ENCODE measurements at regions not wholly inside any gene's neighbourhood (a gene's known extent, or its start where the extent isn't known, plus 50 kb on each side); places are given as distances from the start of the nearest gene placed in this dataset.

GRCh38 chr10:58970160-58970915 lies 206.1 kb upstream of the PHYHIPL start:
- Histone ChIP-seq H2AFZ (ENCODE audit: low read depth, low read length) (no peak overlapping the region), H3K27ac (ENCODE audit: low read length) (no peak overlapping the region)
- TF ChIP-seq CTCF (IDR thresholded peaks at IDR 0.05; ENCODE audit: low read depth, low read length) (no peak), EZH2phosphoT487 (IDR thresholded peaks at IDR 0.05; ENCODE audit: low read depth) (no peak)

GRCh38 chr10:58971211-58971610 lies 205.2 kb upstream of the PHYHIPL start:
- Histone ChIP-seq H3K4me2 (ENCODE audit: low read length) (no peak overlapping the region), H3K36me3 (replicated peaks; ENCODE audit: low read depth, low read length) (no peaks in the 10 kb centered on the region), H3K4me3 (ENCODE audit: low read length) (no peak overlapping the region), H3K9me3 (ENCODE audit: insufficient read depth, low read length) (no peaks in the 10 kb centered on the region), H3K9ac (ENCODE audit: low read length) (no peak overlapping the region), H3K4me1 (ENCODE audit: low read length) (no peaks in the 10 kb centered on the region), H4K20me1 (ENCODE audit: insufficient read depth, low read length) (no peaks in the 10 kb centered on the region), H3K27ac (ENCODE audit: low read length) (no peak overlapping the region), H3K27me3 (ENCODE audit: low read depth, low read length) (no peaks in the 10 kb centered on the region), H3K79me2 (ENCODE audit: low read length) (no peaks in the 10 kb centered on the region), H2AFZ (ENCODE audit: low read depth, low read length) (no peak overlapping the region)
- TF ChIP-seq EZH2phosphoT487 (IDR thresholded peaks at IDR 0.05; ENCODE audit: low read depth) (no peak), CTCF (IDR thresholded peaks at IDR 0.05; ENCODE audit: low read depth, low read length) (no peak)

More at GRCh38 chr10:58970160-58970915, 206.1 kb upstream of the PHYHIPL start:
- no peaks in the 10 kb centered on the region for H4K20me1 ChIP-seq (ENCODE audit: insufficient read depth, low read length)
- H3K4me1 ChIP-seq (ENCODE audit: low read length) = no peaks in the 10 kb centered on the region
- H3K36me3 ChIP-seq (replicated peaks; ENCODE audit: low read depth, low read length) = no peaks in the 10 kb centered on the region
- no peak overlapping the region for H3K4me2 ChIP-seq (ENCODE audit: low read length)
- H3K9ac ChIP-seq (ENCODE audit: low read length) = no peak overlapping the region
- no peaks in the 10 kb centered on the region for H3K79me2 ChIP-seq (ENCODE audit: low read length)
- no peak overlapping the region for H3K4me3 ChIP-seq (ENCODE audit: low read length)
- H3K9me3 ChIP-seq (ENCODE audit: insufficient read depth, low read length) = no peaks in the 10 kb centered on the region
- H3K27me3 ChIP-seq (ENCODE audit: low read depth, low read length) = no peaks in the 10 kb centered on the region

- H3K36me3 ChIP-seq (replicated peaks; ENCODE audit: low read depth, low read length) = no peaks in the 10 kb centered on the region
- no peak overlapping the region for H3K9ac ChIP-seq (ENCODE audit: low read length)
- TF ChIP-seq CTCF (IDR thresholded peaks at IDR 0.05; ENCODE audit: low read depth, low read length) (no peak), EZH2phosphoT487 (IDR thresholded peaks at IDR 0.05; ENCODE audit: low read depth) (no peak)
- no peaks in the 10 kb centered on the region for H4K20me1 ChIP-seq (ENCODE audit: insufficient read depth, low read length)
- no peaks in the 10 kb centered on the region for H3K27me3 ChIP-seq (ENCODE audit: low read depth, low read length)
- no peak overlapping the region for H3K27ac ChIP-seq (ENCODE audit: low read length)
- no peak overlapping the region for H2AFZ ChIP-seq (ENCODE audit: low read depth, low read length)
- no peak overlapping the region for H3K4me2 ChIP-seq (ENCODE audit: low read length)
- no peaks in the 10 kb centered on the region for H3K79me2 ChIP-seq (ENCODE audit: low read length)
- H3K4me1 ChIP-seq (ENCODE audit: low read length) = no peaks in the 10 kb centered on the region
- H3K4me3 ChIP-seq (ENCODE audit: low read length) = no peak overlapping the region
- no peaks in the 10 kb centered on the region for H3K9me3 ChIP-seq (ENCODE audit: insufficient read depth, low read length)
Measured at GRCh38 chr10:58971796-58972491, 204.5 kb upstream of the PHYHIPL start.

GRCh38 chr10:58972576-58973234 lies 203.7 kb upstream of the PHYHIPL start:
- Histone ChIP-seq H3K27me3 (ENCODE audit: low read depth, low read length) (no peaks in the 10 kb centered on the region), H2AFZ (ENCODE audit: low read depth, low read length) (no peak overlapping the region), H3K27ac (ENCODE audit: low read length) (no peak overlapping the region), H3K9me3 (ENCODE audit: insufficient read depth, low read length) (no peaks in the 10 kb centered on the region), H3K4me2 (ENCODE audit: low read length) (no peak overlapping the region), H3K9ac (ENCODE audit: low read length) (no peak overlapping the region), H4K20me1 (ENCODE audit: insufficient read depth, low read length) (no peaks in the 10 kb centered on the region), H3K4me3 (ENCODE audit: low read length) (no peak overlapping the region), H3K79me2 (ENCODE audit: low read length) (no peaks in the 10 kb centered on the region), H3K4me1 (ENCODE audit: low read length) (no peaks in the 10 kb centered on the region), H3K36me3 (replicated peaks; ENCODE audit: low read depth, low read length) (no peaks in the 10 kb centered on the region)
- TF ChIP-seq CTCF (IDR thresholded peaks at IDR 0.05; ENCODE audit: low read depth, low read length) (no peak), EZH2phosphoT487 (IDR thresholded peaks at IDR 0.05; ENCODE audit: low read depth) (no peak)

Data from OCI-LY3 (cell line).